K562 (cell line): ENCODE measurements at regions not wholly inside any gene's neighbourhood (a gene's known extent, or its start where the extent isn't known, plus 50 kb on each side); places are given as distances from the start of the nearest gene placed in this dataset.

Experiments
- ATAC-seq: fragments of 200-7000 bp; cut with Tn5 transposase; 3 replicates; pipeline ENCODE4 v1.9.1; 2020; ENCODE audit warnings: moderate library complexity
- BruUV-seq: library from RNA; stranded (reverse); fragments of 400-500 nt; replicated peaks from 2 replicates; lab custom pipeline; 2021; lab: Mats Ljungman, UMichigan
- CTCF ChIA-PET: fragments of 300-600 bp; formaldehyde crosslinking; extraction: SDS; loops from one replicate; lab custom pipeline; 2021; ENCODE audit warnings: low intra/inter-chr PET ratio; lab: Yijun Ruan, JAX
- POLR2A ChIA-PET: fragments of 300-600, 350-650 bp; sonication (Branson Sonifier 250); formaldehyde crosslinking; extraction: SDS; loops from one replicate; lab custom pipeline; 2021; ENCODE audit warnings: antibody characterized with exemption, inconsistent platforms; lab: Yijun Ruan, JAX
- DNase-seq, 4 experiments: peaks; one replicate each; pipeline versions ENCODE4 v3.0.0 to v3.0.0-alpha.2; 2011 to 2018; ENCODE audit warnings: low spot score in 3 of 4, mixed read lengths in 3 of 4; ENCODE audit errors: extremely low read depth in 1 of 4
- FAIRE-seq: peaks from 2 replicates; lab custom pipeline; 2011; peaks lifted over from hg19 to GRCh38; lab: Jason Lieb, UNC
- H2AFZ ChIP-seq: 2 replicates; pipeline ENCODE4 v1.6.0; 2011; ENCODE audit warnings: low read depth, low read length, control low read depth, inconsistent platforms
- H3K27ac ChIP-seq: fragments of 200-600 bp; 3 replicates; pipeline ENCODE4 v1.8.0; 2011; ENCODE audit warnings: low read depth, mild to moderate bottlenecking, control low read depth, inconsistent platforms, low read length, moderate library complexity, mixed read lengths; ENCODE audit errors: extremely low read depth
- H3K27me3 ChIP-seq, 2 experiments: fragments of 300-600 bp in 1 of 2; 2 replicates in 1 of 2; 3 replicates in 1 of 2; pipeline versions ENCODE4 v1.6.0 to v1.8.0; 2011; ENCODE audit warnings: inconsistent platforms in 2 of 2, low read length in 2 of 2, mild to moderate bottlenecking in 1 of 2, mixed read lengths in 1 of 2, moderate library complexity in 1 of 2; ENCODE audit not compliant: control insufficient read depth in 2 of 2, insufficient read depth in 2 of 2
- H3K36me3 ChIP-seq: fragments of 300-600 bp; 3 replicates; pipeline ENCODE4 v1.8.0; 2011; ENCODE audit warnings: mild to moderate bottlenecking, low read length, inconsistent platforms; ENCODE audit not compliant: control insufficient read depth, insufficient read depth
- H3K4me1 ChIP-seq, 2 experiments: fragments of 200-600 bp in 1 of 2; replicated peaks in 1 of 2; 2 replicates in 1 of 2; 3 replicates in 1 of 2; pipeline versions ENCODE4 v1.5.1 to v1.8.0; 2011; ENCODE audit warnings: inconsistent platforms in 2 of 2, low read length in 2 of 2, mild to moderate bottlenecking in 1 of 2, mixed read lengths in 1 of 2, moderate library complexity in 1 of 2; ENCODE audit not compliant: control insufficient read depth in 2 of 2, insufficient read depth in 2 of 2
- H3K4me2 ChIP-seq: 2 replicates; pipeline ENCODE4 v1.6.1; 2011; ENCODE audit warnings: low read length, control low read depth, inconsistent platforms, mixed read lengths; ENCODE audit not compliant: insufficient read depth
- H3K4me3 ChIP-seq: fragments of 200-600 bp; sonication (generic), shearing (Covaris generic); 2 replicates; pipeline ENCODE4 v1.5.1; 2016; ENCODE audit warnings: control low read depth, inconsistent platforms
- H3K79me2 ChIP-seq: fragments of 200-600 bp; 3 replicates; pipeline ENCODE4 v1.8.0; 2011; ENCODE audit warnings: low read length, inconsistent platforms; ENCODE audit not compliant: control insufficient read depth, insufficient read depth
- H3K9ac ChIP-seq, 2 experiments: 2 replicates each; pipeline versions ENCODE4 v1.6.0 to v1.6.1; 2011; ENCODE audit warnings: low read depth in 2 of 2, low read length in 2 of 2, control low read depth in 1 of 2, inconsistent platforms in 1 of 2, mild to moderate bottlenecking in 1 of 2, mixed read lengths in 1 of 2; ENCODE audit not compliant: insufficient read depth in 1 of 2
- H3K9me1 ChIP-seq: one replicate; pipeline ENCODE4 v1.6.0; 2011; ENCODE audit warnings: inconsistent platforms, mild to moderate bottlenecking, low read length, moderate library complexity; ENCODE audit not compliant: control insufficient read depth, insufficient read depth
- H3K9me3 ChIP-seq: replicated peaks from 2 replicates; pipeline ENCODE4 v1.5.1; 2011; ENCODE audit warnings: low read depth, low read length, inconsistent platforms; ENCODE audit not compliant: control insufficient read depth, insufficient read depth
- H4K20me1 ChIP-seq: replicated peaks from 2 replicates; pipeline ENCODE4 v1.6.1; 2011; ENCODE audit warnings: low read length, inconsistent platforms, mixed read lengths; ENCODE audit not compliant: control insufficient read depth, insufficient read depth
- ARNT ChIP-seq, 2 experiments: fragments of 450-650 bp; IDR thresholded peaks; 2 replicates each; pipeline ENCODE4 v1.6.1; 2016; ENCODE audit warnings: mild to moderate bottlenecking in 1 of 2
- BRCA1 ChIP-seq, 2 experiments: fragments of 450-650 bp in 1 of 2; sonication (generic) in 1 of 2; formaldehyde crosslinking in 1 of 2; IDR thresholded peaks; 2 replicates each; pipeline versions ENCODE4 v1.5.0 to v1.6.1; 2017 to 2020; ENCODE audit warnings: mild to moderate bottlenecking in 1 of 2, missing genetic modification reagents in 1 of 2
- CCNT2 ChIP-seq: IDR thresholded peaks from 2 replicates; pipeline ENCODE4 v1.6.1; 2011; ENCODE audit warnings: borderline replicate concordance, low read depth, mild to moderate bottlenecking, moderate library complexity, mixed read lengths, low read length; ENCODE audit not compliant: insufficient read length; ENCODE audit errors: extremely low read depth
- HNRNPUL1 ChIP-seq: fragments of 200-400 bp; formaldehyde crosslinking; IDR thresholded peaks from 2 replicates; pipeline ENCODE4 v1.6.1; 2017; ENCODE audit warnings: low read length
- MEF2A ChIP-seq: IDR thresholded peaks from 2 replicates; pipeline ENCODE4 v1.6.1; 2011; ENCODE audit warnings: low read depth, mild to moderate bottlenecking, low read length, moderate library complexity; ENCODE audit not compliant: control insufficient read depth
- MEF2D ChIP-seq: conservative IDR thresholded peaks from 2 replicates; pipeline ENCODE4 v1.6.1; 2016; ENCODE audit warnings: low read depth, missing genetic modification characterization, missing compliant biosample characterization
- NRF1 ChIP-seq, 2 experiments: fragments of 450-650 bp; IDR thresholded peaks in 1 of 2; conservative IDR thresholded peaks in 1 of 2; 2 replicates each; pipeline ENCODE4 v1.6.1; 2014; ENCODE audit warnings: mild to moderate bottlenecking in 2 of 2
- RBFOX2 ChIP-seq: fragments of 200-400 bp; formaldehyde crosslinking; IDR thresholded peaks from 2 replicates; pipeline ENCODE4 v1.6.1; 2017; ENCODE audit warnings: low read depth, mild to moderate bottlenecking, low read length, moderate library complexity
- SAFB2 ChIP-seq: fragments of 200-400 bp; formaldehyde crosslinking; IDR thresholded peaks from 2 replicates; pipeline ENCODE4 v1.6.1; 2018; ENCODE audit warnings: borderline replicate concordance, low read length, low read depth, moderate library complexity; ENCODE audit not compliant: severe bottlenecking
- ZFP1 ChIP-seq: fragments of 450-650 bp; formaldehyde crosslinking; IDR thresholded peaks from 2 replicates; pipeline ENCODE4 v1.4.0; 2020; ENCODE audit warnings: mild to moderate bottlenecking, mixed read lengths
- ZNF668 ChIP-seq: fragments of 250-450 bp; sonication (Bioruptor Pico); IDR thresholded peaks from 2 replicates; pipeline ENCODE4 v1.8.0; 2022; ENCODE audit warnings: mild to moderate bottlenecking, inconsistent platforms
- WGBS: fragments of 100-300 bp; shearing (Covaris generic); methylation state at CpG from one replicate; pipeline ENCODE4 v1.1.6; 2016; ENCODE audit warnings: low coverage, mixed read lengths; ENCODE audit not compliant: insufficient coverage; ENCODE audit errors: missing lambda C conversion rate; 5-methylcytosine and 5-hydroxymethylcytosine counted together
- in situ Hi-C: fragments of 300-500 bp; cut with MboI; formaldehyde crosslinking; loops from 4 replicates; pipeline ENCODE4 v1.15.0; 2018; ENCODE audit warnings: inconsistent platforms, mixed read lengths
- intact Hi-C: fragments of 100-400 bp; cut with micrococcal nuclease; formaldehyde crosslinking; loops from 2 replicates; pipeline ENCODE4 v1.14.2; 2022
- TF ChIP-seq, protein P1 (sequence below): fragments of 450-650 bp; IDR thresholded peaks from 2 replicates; pipeline ENCODE4 v1.6.1; 2016; ENCODE audit warnings: borderline replicate concordance
- TF ChIP-seq, protein P2 (sequence below), 3 experiments: fragments of 200-800 bp in 1 of 3; fragments of 250-450 bp in 1 of 3; fragments of 450-650 bp in 1 of 3; sonication (Bioruptor Pico) in 1 of 3; sonication (Bioruptor generic) in 1 of 3; formaldehyde crosslinking in 1 of 3; IDR thresholded peaks; 2 replicates each; pipeline versions ENCODE4 v1.6.1 to v1.8.0; 2016 to 2022; ENCODE audit warnings: mild to moderate bottlenecking in 2 of 3, missing genetic modification characterization in 2 of 3, missing compliant biosample characterization in 1 of 3, moderate library complexity in 1 of 3

- in situ Hi-C loops, result no loop called here
Observed at GRCh38 chr1:198823626-198824025, 184.8 kb downstream of the PTPRC start.

More at GRCh38 chr1:198823626-198824025, 184.8 kb downstream of the PTPRC start:
- intact Hi-C loops, result no loop called here
- Histone ChIP-seq H3K27ac (no peak overlapping the region), H3K9me1 (no peaks in the 10 kb centered on the region), H3K79me2 (no peaks in the 10 kb centered on the region), H3K4me3 (no peak overlapping the region), H3K9me3 (no peaks in the 10 kb centered on the region), H4K20me1 (no peaks in the 10 kb centered on the region), H2AFZ (no peak overlapping the region), H3K27me3 (no peaks in the 10 kb centered on the region), H3K9ac (no peak overlapping the region), H3K4me1 (no peaks in the 10 kb centered on the region), H3K36me3 (no peaks in the 10 kb centered on the region), H3K4me2 (no peak overlapping the region)
- no peak for TF ChIP-seq MEF2A
- no peak for TF ChIP-seq ZFP1 (CRISPR knock-in tag)
- no peak for TF ChIP-seq RBFOX2
- TF ChIP-seq HNRNPUL1, result no peak
- TF ChIP-seq BRCA1 (IDR thresholded peaks at IDR 0.05), result no peak
- TF ChIP-seq BRCA1 (CRISPR knock-in tag; IDR thresholded peaks at IDR 0.05), result no peak
- TF ChIP-seq SAFB2, result no peak
- TF ChIP-seq, protein P1, sequence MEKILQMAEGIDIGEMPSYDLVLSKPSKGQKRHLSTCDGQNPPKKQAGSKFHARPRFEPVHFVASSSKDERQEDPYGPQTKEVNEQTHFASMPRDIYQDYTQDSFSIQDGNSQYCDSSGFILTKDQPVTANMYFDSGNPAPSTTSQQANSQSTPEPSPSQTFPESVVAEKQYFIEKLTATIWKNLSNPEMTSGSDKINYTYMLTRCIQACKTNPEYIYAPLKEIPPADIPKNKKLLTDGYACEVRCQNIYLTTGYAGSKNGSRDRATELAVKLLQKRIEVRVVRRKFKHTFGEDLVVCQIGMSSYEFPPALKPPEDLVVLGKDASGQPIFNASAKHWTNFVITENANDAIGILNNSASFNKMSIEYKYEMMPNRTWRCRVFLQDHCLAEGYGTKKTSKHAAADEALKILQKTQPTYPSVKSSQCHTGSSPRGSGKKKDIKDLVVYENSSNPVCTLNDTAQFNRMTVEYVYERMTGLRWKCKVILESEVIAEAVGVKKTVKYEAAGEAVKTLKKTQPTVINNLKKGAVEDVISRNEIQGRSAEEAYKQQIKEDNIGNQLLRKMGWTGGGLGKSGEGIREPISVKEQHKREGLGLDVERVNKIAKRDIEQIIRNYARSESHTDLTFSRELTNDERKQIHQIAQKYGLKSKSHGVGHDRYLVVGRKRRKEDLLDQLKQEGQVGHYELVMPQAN, result no peak
- TF ChIP-seq ARNT (IDR thresholded peaks at IDR 0.05), result no peak
- TF ChIP-seq, protein P2, sequence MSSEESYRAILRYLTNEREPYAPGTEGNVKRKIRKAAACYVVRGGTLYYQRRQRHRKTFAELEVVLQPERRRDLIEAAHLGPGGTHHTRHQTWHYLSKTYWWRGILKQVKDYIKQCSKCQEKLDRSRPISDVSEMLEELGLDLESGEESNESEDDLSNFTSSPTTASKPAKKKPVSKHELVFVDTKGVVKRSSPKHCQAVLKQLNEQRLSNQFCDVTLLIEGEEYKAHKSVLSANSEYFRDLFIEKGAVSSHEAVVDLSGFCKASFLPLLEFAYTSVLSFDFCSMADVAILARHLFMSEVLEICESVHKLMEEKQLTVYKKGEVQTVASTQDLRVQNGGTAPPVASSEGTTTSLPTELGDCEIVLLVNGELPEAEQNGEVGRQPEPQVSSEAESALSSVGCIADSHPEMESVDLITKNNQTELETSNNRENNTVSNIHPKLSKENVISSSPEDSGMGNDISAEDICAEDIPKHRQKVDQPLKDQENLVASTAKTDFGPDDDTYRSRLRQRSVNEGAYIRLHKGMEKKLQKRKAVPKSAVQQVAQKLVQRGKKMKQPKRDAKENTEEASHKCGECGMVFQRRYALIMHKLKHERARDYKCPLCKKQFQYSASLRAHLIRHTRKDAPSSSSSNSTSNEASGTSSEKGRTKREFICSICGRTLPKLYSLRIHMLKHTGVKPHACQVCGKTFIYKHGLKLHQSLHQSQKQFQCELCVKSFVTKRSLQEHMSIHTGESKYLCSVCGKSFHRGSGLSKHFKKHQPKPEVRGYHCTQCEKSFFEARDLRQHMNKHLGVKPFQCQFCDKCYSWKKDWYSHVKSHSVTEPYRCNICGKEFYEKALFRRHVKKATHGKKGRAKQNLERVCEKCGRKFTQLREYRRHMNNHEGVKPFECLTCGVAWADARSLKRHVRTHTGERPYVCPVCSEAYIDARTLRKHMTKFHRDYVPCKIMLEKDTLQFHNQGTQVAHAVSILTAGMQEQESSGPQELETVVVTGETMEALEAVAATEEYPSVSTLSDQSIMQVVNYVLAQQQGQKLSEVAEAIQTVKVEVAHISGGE (CRISPR knock-in tag; IDR thresholded peaks at IDR 0.05), result no peak
- no peak for TF ChIP-seq ZNF668 (CRISPR knock-in tag)
- no peak for TF ChIP-seq NRF1 (conservative IDR thresholded peaks at IDR 0.05 in 1 of 2, IDR thresholded peaks at IDR 0.05 in 1 of 2)
- TF ChIP-seq CCNT2, result no peak
- no peak for TF ChIP-seq MEF2D (tag)
- ChIA-PET CTCF (no interaction called here), POLR2A (no interaction called here)
- ATAC-seq (no peak), FAIRE-seq (no peak), DNase-seq (no peak)
- WGBS, result 0% methylated on average over 1 of the region's 1 CpG
- no TSS peak for BruUV-seq
